ENCODE measurements at regions not wholly inside any gene's neighbourhood (a gene's known extent, or its start where the extent isn't known, plus 50 kb on each side); places are given as distances from the start of the nearest gene placed in this dataset.

GRCh38 chr2:147025646-147026585, 818.9 kb upstream of the ACVR2A start:
- Histone ChIP-seq H3K4me2 (no peak overlapping the region), H4K20me1 (replicated peaks; ENCODE audit: insufficient read depth) (no peaks in the 10 kb centered on the region), H3K4me3 (no peak overlapping the region), H3K27me3 (ENCODE audit: insufficient read depth) (no peaks in the 10 kb centered on the region), H3K9me2 (ENCODE audit: insufficient read depth) (no peaks in the 10 kb centered on the region), H3F3A (replicated peaks; ENCODE audit: low read depth) (no peaks in the 10 kb centered on the region), H3K36me3 (ENCODE audit: insufficient read depth) (peaks cover 9% of the 10 kb centered on the region; the same call in 1 of the 2 replicates), H3K4me1 (ENCODE audit: insufficient read depth) (no peaks in the 10 kb centered on the region), H3K79me2 (replicated peaks; ENCODE audit: insufficient read depth) (no peaks in the 10 kb centered on the region), H3K27ac (ENCODE audit: low read depth) (no peak overlapping the region), H2AFZ (no peak overlapping the region)
- ATAC-seq (no peak), DNase-seq (ENCODE audit: low spot score) (no peak)
- Mint-ChIP-seq H3K4me1 (peaks cover 5% of the 10 kb centered on the region), H3K27me3 (ENCODE audit: insufficient read depth, low read depth, poor library complexity) (peaks cover 5% of the 10 kb centered on the region), H3K36me3 (ENCODE audit: low read depth) (peaks cover 10% of the 10 kb centered on the region), H3K27ac (no peak overlapping the region), H3K4me3 (no peak overlapping the region), H3K9me3 (peaks cover 15% of the 10 kb centered on the region)
- TF ChIP-seq, protein P1, sequence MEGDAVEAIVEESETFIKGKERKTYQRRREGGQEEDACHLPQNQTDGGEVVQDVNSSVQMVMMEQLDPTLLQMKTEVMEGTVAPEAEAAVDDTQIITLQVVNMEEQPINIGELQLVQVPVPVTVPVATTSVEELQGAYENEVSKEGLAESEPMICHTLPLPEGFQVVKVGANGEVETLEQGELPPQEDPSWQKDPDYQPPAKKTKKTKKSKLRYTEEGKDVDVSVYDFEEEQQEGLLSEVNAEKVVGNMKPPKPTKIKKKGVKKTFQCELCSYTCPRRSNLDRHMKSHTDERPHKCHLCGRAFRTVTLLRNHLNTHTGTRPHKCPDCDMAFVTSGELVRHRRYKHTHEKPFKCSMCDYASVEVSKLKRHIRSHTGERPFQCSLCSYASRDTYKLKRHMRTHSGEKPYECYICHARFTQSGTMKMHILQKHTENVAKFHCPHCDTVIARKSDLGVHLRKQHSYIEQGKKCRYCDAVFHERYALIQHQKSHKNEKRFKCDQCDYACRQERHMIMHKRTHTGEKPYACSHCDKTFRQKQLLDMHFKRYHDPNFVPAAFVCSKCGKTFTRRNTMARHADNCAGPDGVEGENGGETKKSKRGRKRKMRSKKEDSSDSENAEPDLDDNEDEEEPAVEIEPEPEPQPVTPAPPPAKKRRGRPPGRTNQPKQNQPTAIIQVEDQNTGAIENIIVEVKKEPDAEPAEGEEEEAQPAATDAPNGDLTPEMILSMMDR (conservative IDR thresholded peaks at IDR 0.05; ENCODE audit: low read depth in 2 of 2): no peak
- TF ChIP-seq EZH2 (IDR thresholded peaks at IDR 0.05; ENCODE audit: low read depth, unreplicated experiment): no peak
- TF ChIP-seq EZH2phosphoT487 (IDR thresholded peaks at IDR 0.05; ENCODE audit: unreplicated experiment): no peak
- no peak for TF ChIP-seq STAT1 (IDR thresholded peaks at IDR 0.05; ENCODE audit: unreplicated experiment)
- TF ChIP-seq ETS1 (IDR thresholded peaks at IDR 0.05): no peak
- no peak for TF ChIP-seq ZNF331 (CRISPR knock-in tag; IDR thresholded peaks at IDR 0.05; ENCODE audit: low read depth)
- TF ChIP-seq ZNF462 (CRISPR knock-in tag; IDR thresholded peaks at IDR 0.05): no peak
- no peak for TF ChIP-seq ZNF114 (CRISPR knock-in tag; IDR thresholded peaks at IDR 0.05)
- TF ChIP-seq JUNB (IDR thresholded peaks at IDR 0.05; ENCODE audit: unreplicated experiment): no peak
- TF ChIP-seq CREB1 (CRISPR knock-in tag; IDR thresholded peaks at IDR 0.05; ENCODE audit: low read depth): no peak
- TF ChIP-seq REST (IDR thresholded peaks at IDR 0.05; ENCODE audit: unreplicated experiment): no peak
- TF ChIP-seq NANOG (IDR thresholded peaks at IDR 0.05; ENCODE audit: borderline replicate concordance): no peak
- TF ChIP-seq POLR2AphosphoS5 (IDR thresholded peaks at IDR 0.05; ENCODE audit: low read depth): no peak

All from GM23338 (cell line).